Endodermal cell (in vitro differentiated cells): ENCODE measurements at regions not wholly inside any gene's neighbourhood (a gene's known extent, or its start where the extent isn't known, plus 50 kb on each side); places are given as distances from the start of the nearest gene placed in this dataset.

Experiments
- DNase-seq: peaks from one replicate; pipeline ENCODE4 v3.0.0-alpha.2; 2017
- H3K27ac ChIP-seq: 2 replicates; pipeline ENCODE4 v1.5.1; 2013; ENCODE audit warnings: mild to moderate bottlenecking, low read depth, low read length, moderate library complexity
- H3K27me3 ChIP-seq: 2 replicates; pipeline ENCODE4 v1.6.1; 2013; ENCODE audit warnings: mild to moderate bottlenecking, low read length, moderate library complexity; ENCODE audit not compliant: insufficient read depth, control insufficient read depth, poor library complexity, severe bottlenecking
- H3K36me3 ChIP-seq: 2 replicates; pipeline ENCODE4 v1.7.0; 2013; ENCODE audit warnings: mild to moderate bottlenecking, low read length, moderate library complexity; ENCODE audit not compliant: control insufficient read depth, insufficient read depth
- H3K4me1 ChIP-seq: one replicate; pipeline ENCODE4 v1.7.0; 2013; ENCODE audit warnings: low read length; ENCODE audit not compliant: control insufficient read depth, insufficient read depth
- H3K4me3 ChIP-seq: 2 replicates; pipeline ENCODE4 v1.5.1; 2013; ENCODE audit warnings: mild to moderate bottlenecking, low read length, moderate library complexity
- H3K9ac ChIP-seq: 2 replicates; pipeline ENCODE4 v1.6.1; 2013; ENCODE audit warnings: mild to moderate bottlenecking, low read length, moderate library complexity; ENCODE audit not compliant: poor library complexity, severe bottlenecking; ENCODE audit errors: extremely low read depth
- H3K9me3 ChIP-seq: 2 replicates; pipeline ENCODE4 v1.6.1; 2013; ENCODE audit warnings: mild to moderate bottlenecking, low read length, moderate library complexity; ENCODE audit not compliant: control insufficient read depth
- H3K27ac Mint-ChIP-seq: 2 replicates; pipeline ENCODE4 v1.8.0; 2020; ENCODE audit warnings: mixed read lengths
- H3K27me3 Mint-ChIP-seq: 2 replicates; pipeline ENCODE4 v1.8.0; 2021; ENCODE audit warnings: mild to moderate bottlenecking, mixed read lengths; ENCODE audit not compliant: insufficient read depth
- H3K36me3 Mint-ChIP-seq: 2 replicates; pipeline ENCODE4 v1.8.0; 2020; ENCODE audit warnings: low read depth, mixed read lengths
- H3K4me1 Mint-ChIP-seq: 2 replicates; pipeline ENCODE4 v1.8.0; 2020; ENCODE audit warnings: mixed read lengths
- H3K4me3 Mint-ChIP-seq: 2 replicates; pipeline ENCODE4 v1.8.0; 2020; ENCODE audit warnings: mild to moderate bottlenecking, moderate library complexity, mixed read lengths
- H3K9me3 Mint-ChIP-seq: 2 replicates; pipeline ENCODE4 v1.8.0; 2020; ENCODE audit warnings: mild to moderate bottlenecking, mixed read lengths
- WGBS, 2 experiments: methylation state at CpG; one replicate each; pipeline versions ENCODE4 v1.1.5 to v1.1.7; 2013; ENCODE audit warnings: missing lambda C conversion rate in 2 of 2, mixed read lengths in 1 of 2; ENCODE audit not compliant: insufficient coverage in 1 of 2, insufficient read length in 1 of 2; 5-methylcytosine and 5-hydroxymethylcytosine counted together
- TF ChIP-seq, protein P1 (sequence below): fragments of 200-600 bp; sonication (generic); conservative IDR thresholded peaks from 2 replicates; pipeline ENCODE4 v1.5.0; 2021; ENCODE audit warnings: antibody characterized with exemption, mild to moderate bottlenecking

DNA sequence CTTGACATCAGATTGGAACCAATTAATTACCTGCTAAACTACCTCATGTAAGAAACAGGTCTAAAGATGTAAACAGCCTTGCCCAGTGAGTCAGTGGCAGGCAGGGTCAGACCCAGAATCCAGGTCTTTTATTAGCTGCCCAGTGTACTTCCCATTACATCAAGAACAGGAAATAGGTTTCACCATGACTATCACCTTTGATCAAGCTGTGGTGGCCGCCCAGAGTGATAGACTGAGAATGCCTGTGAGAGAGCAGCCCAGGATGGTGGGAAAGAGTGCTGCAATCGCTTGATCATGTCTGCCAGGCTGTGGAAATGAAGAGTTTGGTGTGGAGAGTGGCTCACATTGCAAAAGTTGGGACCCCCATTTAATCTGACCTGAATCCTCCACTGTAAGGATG, 61.3 kb upstream of the PIAS1 start:
- no peaks in the 10 kb centered on the region for H3K9me3 ChIP-seq
- TF ChIP-seq, protein P1, sequence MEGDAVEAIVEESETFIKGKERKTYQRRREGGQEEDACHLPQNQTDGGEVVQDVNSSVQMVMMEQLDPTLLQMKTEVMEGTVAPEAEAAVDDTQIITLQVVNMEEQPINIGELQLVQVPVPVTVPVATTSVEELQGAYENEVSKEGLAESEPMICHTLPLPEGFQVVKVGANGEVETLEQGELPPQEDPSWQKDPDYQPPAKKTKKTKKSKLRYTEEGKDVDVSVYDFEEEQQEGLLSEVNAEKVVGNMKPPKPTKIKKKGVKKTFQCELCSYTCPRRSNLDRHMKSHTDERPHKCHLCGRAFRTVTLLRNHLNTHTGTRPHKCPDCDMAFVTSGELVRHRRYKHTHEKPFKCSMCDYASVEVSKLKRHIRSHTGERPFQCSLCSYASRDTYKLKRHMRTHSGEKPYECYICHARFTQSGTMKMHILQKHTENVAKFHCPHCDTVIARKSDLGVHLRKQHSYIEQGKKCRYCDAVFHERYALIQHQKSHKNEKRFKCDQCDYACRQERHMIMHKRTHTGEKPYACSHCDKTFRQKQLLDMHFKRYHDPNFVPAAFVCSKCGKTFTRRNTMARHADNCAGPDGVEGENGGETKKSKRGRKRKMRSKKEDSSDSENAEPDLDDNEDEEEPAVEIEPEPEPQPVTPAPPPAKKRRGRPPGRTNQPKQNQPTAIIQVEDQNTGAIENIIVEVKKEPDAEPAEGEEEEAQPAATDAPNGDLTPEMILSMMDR, result no peak

DNA sequence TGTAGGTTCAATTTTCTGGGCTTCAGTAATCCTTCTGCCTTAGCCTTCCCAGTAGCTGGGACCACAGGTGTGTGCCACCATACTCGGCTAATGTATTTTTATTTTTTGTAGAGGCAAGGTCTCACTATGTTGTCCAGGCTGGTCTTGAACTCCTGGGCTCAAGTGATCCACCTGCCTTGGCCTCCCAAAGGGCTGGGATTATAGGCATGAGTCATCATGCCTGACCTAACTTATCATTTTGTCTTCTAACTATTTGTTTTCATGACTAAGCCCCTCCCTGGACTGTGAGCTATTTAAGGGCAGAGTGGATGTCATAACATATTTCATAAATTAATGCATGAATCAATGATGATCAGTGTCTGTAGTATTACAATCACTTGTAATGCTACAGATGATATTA, 56.1 kb upstream of the PIAS1 start:
- WGBS, 2 experiments, result 91 to 100% methylated on average over 1 of the region's 1 CpG
- H3K9me3 Mint-ChIP-seq, result no peaks in the 10 kb centered on the region
- Histone ChIP-seq H3K4me3 (no peak overlapping the region), H3K9ac (no peak overlapping the region), H3K36me3 (no peaks in the 10 kb centered on the region), H3K4me1 (no peaks in the 10 kb centered on the region), H3K27me3 (no peaks in the 10 kb centered on the region), H3K9me3 (no peaks in the 10 kb centered on the region), H3K27ac (no peak overlapping the region)
- H3K27me3 Mint-ChIP-seq, result no peaks in the 10 kb centered on the region
- H3K36me3 Mint-ChIP-seq, result no peaks in the 10 kb centered on the region
- TF ChIP-seq, protein P1, result no peak
- H3K27ac Mint-ChIP-seq, result no peak overlapping the region
- no peak for DNase-seq
- no peak overlapping the region for H3K4me3 Mint-ChIP-seq
- no peaks in the 10 kb centered on the region for H3K4me1 Mint-ChIP-seq

More for the DNA sequence above, 61.3 kb upstream of the PIAS1 start:
- Histone ChIP-seq H3K4me1 (no peaks in the 10 kb centered on the region), H3K36me3 (no peaks in the 10 kb centered on the region), H3K27me3 (no peaks in the 10 kb centered on the region), H3K9ac (no peak overlapping the region), H3K4me3 (no peak overlapping the region), H3K27ac (no peak overlapping the region)
- H3K27me3 Mint-ChIP-seq, result peaks cover 8% of the 10 kb centered on the region
- H3K4me3 Mint-ChIP-seq, result no peak overlapping the region
- no peak overlapping the region for H3K27ac Mint-ChIP-seq
- DNase-seq, result no peak
- H3K9me3 Mint-ChIP-seq, result no peaks in the 10 kb centered on the region
- 94% methylated on average over 2 of the region's 2 CpGs for WGBS, 2 experiments
- H3K36me3 Mint-ChIP-seq, result no peaks in the 10 kb centered on the region
- no peaks in the 10 kb centered on the region for H3K4me1 Mint-ChIP-seq

DNA sequence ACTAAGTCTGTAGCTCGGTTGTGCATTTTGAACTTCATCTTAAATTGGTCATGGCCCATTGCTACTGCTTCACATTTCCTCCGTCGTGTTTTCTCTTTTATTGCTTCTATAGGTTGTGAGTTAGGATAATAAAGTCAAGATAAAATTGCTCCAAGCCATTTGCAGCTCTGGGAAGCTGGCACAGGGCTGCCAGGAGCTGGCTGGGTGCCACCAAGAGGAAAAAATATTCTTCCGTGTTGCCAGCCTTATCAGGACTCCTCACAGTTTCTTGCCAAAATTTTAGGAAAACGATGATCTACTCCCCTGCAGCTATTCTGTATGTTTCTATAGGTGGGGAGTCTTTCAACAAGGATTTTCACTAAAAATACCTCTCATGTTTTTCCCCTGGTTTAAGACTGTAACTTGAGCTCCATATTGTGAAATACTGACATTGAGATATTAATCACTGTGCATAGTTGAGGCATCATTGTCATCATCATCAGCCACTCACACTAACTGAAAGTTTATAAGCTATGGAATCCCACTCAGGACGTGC, 55.4 kb upstream of the PIAS1 start:
- no peaks in the 10 kb centered on the region for H3K36me3 ChIP-seq
- no peaks in the 10 kb centered on the region for H3K4me1 Mint-ChIP-seq
- H3K4me3 ChIP-seq, result no peak overlapping the region
- no peaks in the 10 kb centered on the region for H3K9me3 ChIP-seq
- no peaks in the 10 kb centered on the region for H3K4me1 ChIP-seq
- H3K27me3 ChIP-seq, result no peaks in the 10 kb centered on the region
- 86 to 87% methylated on average over 1 to 5 of the region's 6 CpGs for WGBS, 2 experiments
- no peaks in the 10 kb centered on the region for H3K36me3 Mint-ChIP-seq
- H3K27me3 Mint-ChIP-seq, result no peaks in the 10 kb centered on the region
- no peak overlapping the region for H3K27ac ChIP-seq
- TF ChIP-seq, protein P1, result no peak
- H3K9ac ChIP-seq, result no peak overlapping the region
- no peak overlapping the region for H3K27ac Mint-ChIP-seq
- DNase-seq, result no peak
- H3K9me3 Mint-ChIP-seq, result no peaks in the 10 kb centered on the region
- H3K4me3 Mint-ChIP-seq, result no peak overlapping the region
